22Rv1 (cell line): ENCODE measurements at regions not wholly inside any gene's neighbourhood (a gene's known extent, or its start where the extent isn't known, plus 50 kb on each side); places are given as distances from the start of the nearest gene placed in this dataset.

Experiments
- ZFX ChIP-seq: fragments of 450-650 bp; IDR thresholded peaks from 2 replicates; pipeline ENCODE4 v1.6.1; 2017; ENCODE audit warnings: antibody characterized with exemption, borderline replicate concordance
- TF ChIP-seq, protein P1 (sequence below): fragments of 450-650 bp; IDR thresholded peaks from 2 replicates; pipeline ENCODE4 v1.5.1; 2017; ENCODE audit warnings: mild to moderate bottlenecking

DNA sequence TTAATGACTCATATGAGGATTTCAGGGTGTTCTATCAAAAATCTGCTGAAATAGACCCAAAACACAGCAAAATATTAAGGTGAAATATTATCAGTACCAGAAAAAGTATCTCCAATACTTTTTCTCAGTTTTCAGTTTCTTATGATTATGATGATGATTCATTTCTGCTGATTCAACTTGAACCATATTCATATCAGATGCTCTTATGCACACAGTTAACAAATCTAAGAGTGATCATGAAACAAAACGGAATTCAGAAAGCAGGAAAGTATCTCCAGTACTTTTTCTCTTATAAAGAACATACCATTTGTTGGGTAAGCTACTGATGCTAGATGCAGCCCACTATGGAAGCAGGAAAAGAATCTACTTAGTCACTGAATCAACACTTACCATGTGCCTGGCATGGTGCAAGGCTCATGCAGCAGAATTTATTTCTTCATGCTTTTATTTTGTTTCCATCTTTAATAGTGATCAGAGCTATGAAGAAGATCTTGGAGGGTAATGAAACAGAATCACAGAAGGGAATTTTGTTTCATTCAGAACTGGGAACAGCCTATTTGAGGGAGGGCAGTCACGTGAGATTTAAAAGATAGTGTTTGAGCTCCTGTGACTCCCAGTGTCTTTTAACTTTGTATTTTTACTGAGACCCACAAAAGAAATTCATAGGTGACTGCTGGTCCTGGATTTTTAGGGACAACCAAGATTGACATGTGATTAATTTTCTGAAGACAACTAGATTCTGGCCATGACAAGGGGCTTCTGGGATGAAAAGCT, 480.6 kb downstream of the SETD4 start:
- TF ChIP-seq, protein P1, sequence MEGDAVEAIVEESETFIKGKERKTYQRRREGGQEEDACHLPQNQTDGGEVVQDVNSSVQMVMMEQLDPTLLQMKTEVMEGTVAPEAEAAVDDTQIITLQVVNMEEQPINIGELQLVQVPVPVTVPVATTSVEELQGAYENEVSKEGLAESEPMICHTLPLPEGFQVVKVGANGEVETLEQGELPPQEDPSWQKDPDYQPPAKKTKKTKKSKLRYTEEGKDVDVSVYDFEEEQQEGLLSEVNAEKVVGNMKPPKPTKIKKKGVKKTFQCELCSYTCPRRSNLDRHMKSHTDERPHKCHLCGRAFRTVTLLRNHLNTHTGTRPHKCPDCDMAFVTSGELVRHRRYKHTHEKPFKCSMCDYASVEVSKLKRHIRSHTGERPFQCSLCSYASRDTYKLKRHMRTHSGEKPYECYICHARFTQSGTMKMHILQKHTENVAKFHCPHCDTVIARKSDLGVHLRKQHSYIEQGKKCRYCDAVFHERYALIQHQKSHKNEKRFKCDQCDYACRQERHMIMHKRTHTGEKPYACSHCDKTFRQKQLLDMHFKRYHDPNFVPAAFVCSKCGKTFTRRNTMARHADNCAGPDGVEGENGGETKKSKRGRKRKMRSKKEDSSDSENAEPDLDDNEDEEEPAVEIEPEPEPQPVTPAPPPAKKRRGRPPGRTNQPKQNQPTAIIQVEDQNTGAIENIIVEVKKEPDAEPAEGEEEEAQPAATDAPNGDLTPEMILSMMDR: no peak
- no peak for TF ChIP-seq ZFX
